ENCODE measurements at regions not wholly inside any gene's neighbourhood (a gene's known extent, or its start where the extent isn't known, plus 50 kb on each side); places are given as distances from the start of the nearest gene placed in this dataset.

DNA sequence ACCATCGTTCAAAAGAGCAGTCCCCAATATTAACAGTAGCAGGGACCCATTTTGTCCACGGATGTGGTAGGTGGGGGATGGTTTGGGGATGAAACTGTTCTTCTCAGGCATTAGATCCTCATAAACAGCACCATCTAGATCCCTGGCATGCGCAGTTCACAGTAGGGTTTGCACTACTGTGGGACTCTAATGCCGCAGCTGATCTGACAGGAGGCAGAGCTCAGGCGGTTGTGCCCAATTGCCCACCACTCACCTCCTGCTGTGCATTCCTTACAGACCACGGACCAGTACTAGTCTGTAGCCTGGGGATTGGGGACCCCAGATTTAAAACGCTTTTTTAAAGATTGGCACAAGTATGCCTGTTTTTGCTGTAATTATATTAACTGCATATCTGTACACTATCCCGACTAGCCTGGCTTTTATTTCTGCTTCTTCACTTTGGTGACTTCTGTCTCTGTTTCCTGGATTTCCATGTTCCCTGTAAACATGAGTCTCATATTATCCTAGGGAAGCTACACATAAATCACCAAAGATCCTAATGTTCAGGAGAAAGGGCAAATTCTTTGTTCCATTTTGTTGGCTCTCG, 163.3 kb upstream of the AKR1E2 start:
- Histone ChIP-seq H3K27me3 (ENCODE audit: insufficient read depth, low read length) (no peaks in the 10 kb centered on the region), H3K9me3 (ENCODE audit: low read length) (no peaks in the 10 kb centered on the region), H2AFZ (ENCODE audit: low read depth, low read length) (no peak overlapping the region), H3K4me3 (ENCODE audit: low read length) (no peak overlapping the region), H3K4me1 (ENCODE audit: insufficient read depth, low read length) (peaks cover 5% of the 10 kb centered on the region), H3K36me3 (ENCODE audit: insufficient read depth, low read length) (no peaks in the 10 kb centered on the region)

DNA sequence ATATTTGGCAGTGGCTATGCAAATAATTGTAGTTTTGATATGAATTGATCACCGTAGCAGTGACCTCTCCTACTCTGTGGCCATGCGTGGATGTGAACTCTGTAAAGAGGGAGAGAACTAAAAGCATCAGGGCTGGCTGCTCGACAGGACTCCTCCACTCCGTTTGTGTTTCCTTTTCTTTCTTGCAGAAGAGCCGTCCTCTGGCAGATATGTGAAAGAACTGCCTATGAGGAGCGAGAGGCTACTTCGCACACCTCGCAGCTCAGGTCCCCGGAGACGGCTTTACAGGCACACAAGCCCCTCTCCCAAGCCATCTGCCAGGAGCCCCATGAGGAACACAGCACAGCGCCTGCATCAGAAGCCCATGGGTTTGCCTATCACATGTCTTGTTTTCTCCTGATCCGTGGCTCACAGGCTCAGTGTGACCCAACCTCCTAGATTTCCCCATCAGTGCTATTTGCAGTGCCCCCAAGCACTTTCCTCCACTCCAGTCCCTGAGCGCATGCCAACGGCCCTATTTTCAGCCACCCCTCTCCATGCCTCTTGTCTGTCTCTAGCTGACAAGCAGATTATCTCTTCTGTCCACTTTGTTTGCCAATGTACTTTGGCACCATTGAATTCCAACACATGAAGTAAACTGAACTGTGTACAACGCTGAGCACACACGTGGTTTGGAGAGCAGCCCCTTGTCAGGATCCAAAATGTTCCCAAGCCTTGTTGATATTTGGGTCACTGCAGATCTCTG, 164.3 kb upstream of the AKR1E2 start:
- Histone ChIP-seq H3K4me3 (ENCODE audit: low read length) (no peak overlapping the region), H3K27me3 (ENCODE audit: insufficient read depth, low read length) (no peaks in the 10 kb centered on the region), H2AFZ (ENCODE audit: low read depth, low read length) (no peak overlapping the region), H3K36me3 (ENCODE audit: insufficient read depth, low read length) (no peaks in the 10 kb centered on the region), H3K9me3 (ENCODE audit: low read length) (no peaks in the 10 kb centered on the region), H3K4me1 (ENCODE audit: insufficient read depth, low read length) (peaks cover 5% of the 10 kb centered on the region)

DNA sequence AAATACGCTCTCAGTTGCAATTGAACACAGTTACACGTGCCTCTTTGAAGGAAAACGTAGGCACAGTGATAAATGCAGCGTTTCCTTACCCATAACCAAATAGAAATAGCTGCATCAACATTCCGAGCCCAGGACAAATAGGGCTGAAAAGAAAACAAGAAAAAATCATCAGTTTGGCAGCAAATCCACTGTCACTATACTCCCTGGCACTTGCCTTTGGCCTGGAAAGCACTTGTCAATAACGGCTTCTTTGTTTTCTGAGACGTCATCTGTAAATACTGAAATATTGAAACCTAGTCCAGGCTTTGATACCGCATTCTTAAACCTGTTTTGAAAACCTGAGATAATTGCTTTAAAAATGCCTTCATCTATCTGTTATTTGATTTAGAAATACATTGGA, 167.2 kb upstream of the AKR1E2 start:
- no peaks in the 10 kb centered on the region for H3K36me3 ChIP-seq (ENCODE audit: insufficient read depth, low read length)
- no peaks in the 10 kb centered on the region for H3K27me3 ChIP-seq (ENCODE audit: insufficient read depth, low read length)
- H3K4me3 ChIP-seq (ENCODE audit: low read length) = no peak overlapping the region
- H2AFZ ChIP-seq (ENCODE audit: low read depth, low read length) = no peak overlapping the region
- no peaks in the 10 kb centered on the region for H3K9me3 ChIP-seq (ENCODE audit: low read length)
- peaks cover 5% of the 10 kb centered on the region for H3K4me1 ChIP-seq (ENCODE audit: insufficient read depth, low read length)

GRCh38 chr10:4656576-4657194, 169.3 kb upstream of the AKR1E2 start:
- Histone ChIP-seq H3K4me3 (ENCODE audit: low read length) (no peak overlapping the region), H3K4me1 (ENCODE audit: insufficient read depth, low read length) (no peaks in the 10 kb centered on the region), H2AFZ (ENCODE audit: low read depth, low read length) (no peak overlapping the region), H3K36me3 (ENCODE audit: insufficient read depth, low read length) (no peaks in the 10 kb centered on the region), H3K27me3 (ENCODE audit: insufficient read depth, low read length) (no peaks in the 10 kb centered on the region), H3K9me3 (ENCODE audit: low read length) (no peaks in the 10 kb centered on the region)

GRCh38 chr10:4655879-4656278, 170.1 kb upstream of the AKR1E2 start:
- H3K36me3 ChIP-seq (ENCODE audit: insufficient read depth, low read length) = no peaks in the 10 kb centered on the region
- no peaks in the 10 kb centered on the region for H3K27me3 ChIP-seq (ENCODE audit: insufficient read depth, low read length)
- H3K4me3 ChIP-seq (ENCODE audit: low read length) = no peak overlapping the region
- H2AFZ ChIP-seq (ENCODE audit: low read depth, low read length) = no peak overlapping the region
- H3K4me1 ChIP-seq (ENCODE audit: insufficient read depth, low read length) = no peaks in the 10 kb centered on the region
- H3K9me3 ChIP-seq (ENCODE audit: low read length) = no peaks in the 10 kb centered on the region

DNA sequence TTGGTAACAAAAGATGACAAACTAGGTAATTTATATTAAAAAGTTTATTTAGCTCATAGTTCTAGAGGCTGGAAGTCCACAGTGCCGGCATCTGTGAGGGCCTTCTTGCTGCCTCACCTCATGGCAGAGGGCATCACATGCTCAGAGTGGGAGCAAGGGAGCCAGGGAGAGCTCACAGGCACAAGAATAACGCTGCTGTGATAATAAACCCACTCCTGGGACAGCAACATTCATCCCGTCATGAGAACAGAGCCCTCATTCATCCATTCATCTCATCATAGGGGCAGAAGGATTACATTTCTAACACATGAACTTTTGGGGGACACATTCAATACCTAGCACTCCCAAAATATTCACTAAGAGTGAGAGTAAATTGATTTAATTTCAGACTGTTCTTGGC, 170.6 kb upstream of the AKR1E2 start:
- Histone ChIP-seq H2AFZ (ENCODE audit: low read depth, low read length) (no peak overlapping the region), H3K27me3 (ENCODE audit: insufficient read depth, low read length) (no peaks in the 10 kb centered on the region)

GRCh38 chr10:4654496-4654895, 171.5 kb upstream of the AKR1E2 start:
- no peaks in the 10 kb centered on the region for H3K36me3 ChIP-seq (ENCODE audit: insufficient read depth, low read length)
- no peak overlapping the region for H2AFZ ChIP-seq (ENCODE audit: low read depth, low read length)
- no peaks in the 10 kb centered on the region for H3K9me3 ChIP-seq (ENCODE audit: low read length)
- no peaks in the 10 kb centered on the region for H3K27me3 ChIP-seq (ENCODE audit: insufficient read depth, low read length)
- no peak overlapping the region for H3K4me3 ChIP-seq (ENCODE audit: low read length)
- no peaks in the 10 kb centered on the region for H3K4me1 ChIP-seq (ENCODE audit: insufficient read depth, low read length)

More for the DNA sequence above, 170.6 kb upstream of the AKR1E2 start:
- Histone ChIP-seq H3K36me3 (ENCODE audit: insufficient read depth, low read length) (no peaks in the 10 kb centered on the region), H3K4me3 (ENCODE audit: low read length) (no peak overlapping the region), H3K4me1 (ENCODE audit: insufficient read depth, low read length) (no peaks in the 10 kb centered on the region), H3K9me3 (ENCODE audit: low read length) (no peaks in the 10 kb centered on the region)

GRCh38 chr10:4653160-4653559, 172.8 kb upstream of the AKR1E2 start:
- H3K4me1 ChIP-seq (ENCODE audit: insufficient read depth, low read length) = no peaks in the 10 kb centered on the region
- H3K9me3 ChIP-seq (ENCODE audit: low read length) = no peaks in the 10 kb centered on the region
- no peak overlapping the region for H2AFZ ChIP-seq (ENCODE audit: low read depth, low read length)
- no peaks in the 10 kb centered on the region for H3K27me3 ChIP-seq (ENCODE audit: insufficient read depth, low read length)
- no peak overlapping the region for H3K4me3 ChIP-seq (ENCODE audit: low read length)
- H3K36me3 ChIP-seq (ENCODE audit: insufficient read depth, low read length) = no peaks in the 10 kb centered on the region

GRCh38 chr10:4652111-4653010, 173.6 kb upstream of the AKR1E2 start:
- H3K36me3 ChIP-seq (ENCODE audit: insufficient read depth, low read length) = no peaks in the 10 kb centered on the region
- H3K4me1 ChIP-seq (ENCODE audit: insufficient read depth, low read length) = peaks cover 2% of the 10 kb centered on the region
- no peak overlapping the region for H3K4me3 ChIP-seq (ENCODE audit: low read length)
- no peaks in the 10 kb centered on the region for H3K27me3 ChIP-seq (ENCODE audit: insufficient read depth, low read length)
- H3K9me3 ChIP-seq (ENCODE audit: low read length) = no peaks in the 10 kb centered on the region
- no peak overlapping the region for H2AFZ ChIP-seq (ENCODE audit: low read depth, low read length)

DNA sequence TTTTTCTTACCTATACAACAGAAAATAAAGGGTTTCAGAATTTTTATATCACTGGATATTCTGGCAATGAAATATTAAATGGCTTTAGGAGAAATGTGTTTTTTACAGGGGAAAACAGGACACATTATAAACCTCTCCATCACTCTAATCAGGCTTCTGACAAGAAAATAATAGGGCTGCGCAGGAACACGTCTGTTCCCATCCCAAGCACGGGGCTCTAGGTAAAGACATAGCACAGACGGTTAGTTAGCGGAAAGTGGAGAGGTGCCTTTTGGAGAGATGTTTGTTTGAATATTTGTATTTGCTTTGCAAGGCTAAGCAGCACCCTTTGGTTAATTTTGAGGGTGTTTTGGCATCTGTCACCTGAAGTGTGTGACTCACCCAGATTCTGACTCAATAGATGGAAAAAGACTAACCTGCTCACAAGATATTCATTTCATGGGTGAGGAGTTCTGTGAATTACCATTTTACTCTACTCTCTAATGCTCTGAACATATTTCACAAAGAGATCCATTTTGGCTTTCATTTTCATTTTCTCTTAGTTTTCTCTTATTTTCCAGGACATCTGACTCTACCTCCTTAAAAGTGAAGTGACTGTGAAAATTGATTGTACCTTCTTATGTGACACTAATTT, 174.5 kb upstream of the AKR1E2 start:
- Histone ChIP-seq H3K36me3 (ENCODE audit: insufficient read depth, low read length) (no peaks in the 10 kb centered on the region), H3K4me3 (ENCODE audit: low read length) (no peak overlapping the region), H3K9me3 (ENCODE audit: low read length) (no peaks in the 10 kb centered on the region), H2AFZ (ENCODE audit: low read depth, low read length) (no peak overlapping the region), H3K27me3 (ENCODE audit: insufficient read depth, low read length) (no peaks in the 10 kb centered on the region), H3K4me1 (ENCODE audit: insufficient read depth, low read length) (peaks cover 8% of the 10 kb centered on the region)

GRCh38 chr10:4650582-4650981, 175.4 kb upstream of the AKR1E2 start:
- Histone ChIP-seq H3K4me1 (ENCODE audit: insufficient read depth, low read length) (peaks cover 8% of the 10 kb centered on the region), H3K36me3 (ENCODE audit: insufficient read depth, low read length) (no peaks in the 10 kb centered on the region), H3K27me3 (ENCODE audit: insufficient read depth, low read length) (no peaks in the 10 kb centered on the region), H2AFZ (ENCODE audit: low read depth, low read length) (no peak overlapping the region), H3K9me3 (ENCODE audit: low read length) (no peaks in the 10 kb centered on the region), H3K4me3 (ENCODE audit: low read length) (no peak overlapping the region)

- Histone ChIP-seq H3K4me3 (ENCODE audit: low read length) (no peak overlapping the region), H3K9me3 (ENCODE audit: low read length) (no peaks in the 10 kb centered on the region), H2AFZ (ENCODE audit: low read depth, low read length) (no peak overlapping the region), H3K4me1 (ENCODE audit: insufficient read depth, low read length) (peaks cover 8% of the 10 kb centered on the region), H3K27me3 (ENCODE audit: insufficient read depth, low read length) (no peaks in the 10 kb centered on the region), H3K36me3 (ENCODE audit: insufficient read depth, low read length) (no peaks in the 10 kb centered on the region)
Observed at GRCh38 chr10:4649886-4650508, 176.0 kb upstream of the AKR1E2 start.
